AG09309 (cell line): ENCODE measurements at regions not wholly inside any gene's neighbourhood (a gene's known extent, or its start where the extent isn't known, plus 50 kb on each side); places are given as distances from the start of the nearest gene placed in this dataset.

ENCODE experiments used
- DNase-seq: peaks from one replicate; pipeline ENCODE4 v3.0.0-alpha.2; 2010; ENCODE audit warnings: low read depth
- H3K4me3 ChIP-seq: 2 replicates; pipeline ENCODE4 v1.5.1; 2011; ENCODE audit warnings: mild to moderate bottlenecking, low read depth, low read length, moderate library complexity; ENCODE audit not compliant: control insufficient read depth
- CTCF ChIP-seq: IDR thresholded peaks from 2 replicates; pipeline ENCODE4 v1.5.1; 2011; ENCODE audit warnings: mild to moderate bottlenecking, low read depth, low read length, inconsistent platforms; ENCODE audit not compliant: insufficient read depth, control insufficient read depth; ENCODE audit errors: missing control alignments

DNA sequence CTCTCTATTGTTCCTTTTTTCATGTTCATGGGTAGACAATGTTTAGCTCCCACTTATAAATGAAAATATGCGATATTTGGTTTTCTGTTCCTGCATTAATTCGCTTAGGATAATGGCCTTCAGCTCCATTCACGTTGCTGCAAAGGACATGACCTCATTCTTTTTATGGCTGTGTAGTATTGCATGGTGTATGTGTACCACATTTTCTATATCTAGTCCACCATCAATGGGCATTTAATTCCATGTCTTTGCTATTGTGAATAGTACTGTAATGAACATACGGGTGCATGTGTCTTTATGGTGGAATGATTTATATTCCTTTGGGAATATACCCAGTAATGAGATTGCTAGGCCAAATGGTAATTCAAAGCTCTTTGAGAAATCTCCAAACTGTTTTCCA is 392.0 kb downstream of the EFNA5 start:
- H3K4me3 ChIP-seq, result no peak overlapping the region
- DNase-seq, result no peak
- no peak for TF ChIP-seq CTCF

DNA sequence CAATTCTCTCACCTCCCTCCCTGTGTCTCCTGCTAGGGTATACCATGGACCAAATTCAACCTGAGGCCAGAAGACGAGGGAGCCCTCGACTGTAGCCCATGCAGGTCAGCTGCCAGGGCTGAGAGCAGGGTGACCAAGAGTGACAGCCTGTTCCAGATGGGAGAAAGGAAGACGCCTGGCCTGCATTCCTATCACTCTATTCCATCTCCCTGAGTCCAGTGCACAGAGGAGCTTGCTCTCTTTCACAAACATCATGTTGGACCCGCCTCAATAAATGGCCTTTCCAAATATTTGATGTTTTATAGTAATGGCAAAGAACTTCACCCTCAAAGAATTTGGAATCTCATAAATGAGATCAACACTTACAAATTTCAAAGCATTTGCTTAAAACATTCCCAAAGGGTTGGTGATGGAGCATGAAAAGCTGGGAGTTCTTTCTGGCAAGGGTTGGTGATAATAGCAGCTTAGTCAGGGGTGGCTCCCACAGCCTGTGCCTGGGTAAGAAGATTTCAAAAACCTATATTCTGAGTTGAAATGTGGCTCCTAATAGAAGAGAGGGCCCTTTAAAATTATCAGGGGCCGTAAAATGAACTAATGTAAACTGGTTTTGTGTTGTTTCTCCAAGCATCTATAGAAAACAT is 393.1 kb downstream of the EFNA5 start:
- H3K4me3 ChIP-seq, result no peak overlapping the region
- no peak for TF ChIP-seq CTCF
- no peak for DNase-seq

- no peak for TF ChIP-seq CTCF
- H3K4me3 ChIP-seq, result no peak overlapping the region
- no peak for DNase-seq
Observed at GRCh38 chr5:107275333-107275732, 395.4 kb downstream of the EFNA5 start.

DNA sequence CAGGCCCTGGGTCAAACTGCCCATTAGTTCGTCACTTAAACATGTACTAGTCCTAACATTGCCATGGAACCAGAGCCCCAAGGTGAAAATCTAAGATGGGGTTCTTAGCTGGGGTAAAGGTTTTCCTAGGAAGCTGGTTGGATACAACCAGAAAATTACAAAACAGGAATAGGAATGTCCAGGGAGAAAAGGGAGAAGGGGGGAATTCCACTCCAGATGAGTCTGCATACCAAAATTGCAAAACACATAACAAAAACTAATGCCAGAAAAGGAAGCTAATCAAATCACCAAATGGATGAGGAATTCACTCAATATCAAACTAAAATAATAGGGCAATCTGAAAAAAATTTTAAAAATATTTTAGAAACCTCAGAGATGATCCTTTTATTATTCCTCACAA is 396.2 kb downstream of the EFNA5 start:
- TF ChIP-seq CTCF, result no peak
- no peak overlapping the region for H3K4me3 ChIP-seq
- no peak for DNase-seq

DNA sequence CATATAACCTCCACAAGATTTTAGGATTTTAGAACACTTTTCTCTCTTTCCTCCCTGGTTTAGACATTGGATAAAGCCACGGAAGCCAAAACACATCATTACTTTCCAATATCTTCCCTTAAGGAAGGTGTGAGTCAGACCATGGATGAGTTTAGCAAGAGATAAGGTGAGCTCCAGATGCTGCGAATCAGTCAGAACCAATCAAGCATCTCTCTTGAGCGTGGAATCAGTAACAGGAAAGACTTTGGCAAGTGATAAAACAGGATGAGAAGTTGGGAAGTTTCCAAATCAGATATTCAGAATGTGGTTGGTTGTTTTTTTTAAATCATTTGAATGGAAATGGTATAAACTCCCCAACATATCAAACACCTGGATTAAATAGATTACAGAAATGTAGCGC is 397.8 kb downstream of the EFNA5 start:
- DNase-seq, result no peak
- TF ChIP-seq CTCF, result no peak
- no peak overlapping the region for H3K4me3 ChIP-seq

GRCh38 chr5:107272509-107272908 is 398.2 kb downstream of the EFNA5 start:
- no peak for TF ChIP-seq CTCF
- no peak overlapping the region for H3K4me3 ChIP-seq
- DNase-seq, result no peak

- no peak overlapping the region for H3K4me3 ChIP-seq
- TF ChIP-seq CTCF, result no peak
- no peak for DNase-seq
Observed at GRCh38 chr5:107271682-107272350, 398.9 kb downstream of the EFNA5 start.
